ENCODE measurements at regions not wholly inside any gene's neighbourhood (a gene's known extent, or its start where the extent isn't known, plus 50 kb on each side); places are given as distances from the start of the nearest gene placed in this dataset.

GRCh38 chr2:207385076-207385475 is 144.7 kb upstream of the CREB1 start:
- Histone ChIP-seq H3K4me1 (ENCODE audit: control insufficient read depth, insufficient read depth, low read depth, low read length) (no peaks in the 10 kb centered on the region), H4K8ac (ENCODE audit: low read length) (no peak overlapping the region), H3K4ac (ENCODE audit: low read depth in 1 of 2, low read length in 2 of 2) (no peak overlapping the region), H3K23ac (ENCODE audit: low read length in 2 of 2) (no peak overlapping the region), H2BK12ac (ENCODE audit: low read length in 2 of 2) (no peak overlapping the region), H3K9me3 (ENCODE audit: control insufficient read depth, low read length) (peaks cover 17% of the 10 kb centered on the region), H3K27ac (ENCODE audit: low read length, poor library complexity, severe bottlenecking) (no peak overlapping the region), H2AK5ac (ENCODE audit: low read length, severe bottlenecking) (no peak overlapping the region), H3K18ac (ENCODE audit: low read depth in 1 of 2, low read length in 2 of 2) (no peak overlapping the region), H2BK5ac (ENCODE audit: low read depth, low read length, poor library complexity, severe bottlenecking) (no peak overlapping the region), H3K9ac (ENCODE audit: low read length) (no peak overlapping the region), H4K91ac (ENCODE audit: low read length) (no peak overlapping the region), H3K27me3 (ENCODE audit: control insufficient read depth in 1 of 2, insufficient read depth in 1 of 2, low read length in 2 of 2) (no peaks in the 10 kb centered on the region), H3K4me3 (ENCODE audit: insufficient read depth in 1 of 2, low read depth in 1 of 2, low read length in 2 of 2) (no peak overlapping the region), H2BK15ac (ENCODE audit: low read depth, poor library complexity, severe bottlenecking) (no peak overlapping the region), H3K14ac (ENCODE audit: low read length in 2 of 2) (no peak overlapping the region), H3K79me1 (replicated peaks; ENCODE audit: low read length, poor library complexity, severe bottlenecking) (no peaks in the 10 kb centered on the region), H2BK120ac (ENCODE audit: low read depth, low read length) (no peak overlapping the region), H3K4me2 (ENCODE audit: low read length, poor library complexity, severe bottlenecking) (no peak overlapping the region), H2AFZ (ENCODE audit: low read depth, low read length) (no peak overlapping the region), H3K36me3 (ENCODE audit: control insufficient read depth in 1 of 2, insufficient read depth in 2 of 2, low read depth in 1 of 2, low read length in 2 of 2) (no peaks in the 10 kb centered on the region)
- DNase-seq = no peak
- WGBS = 100% methylated on average over 1 of the region's 1 CpG

DNA sequence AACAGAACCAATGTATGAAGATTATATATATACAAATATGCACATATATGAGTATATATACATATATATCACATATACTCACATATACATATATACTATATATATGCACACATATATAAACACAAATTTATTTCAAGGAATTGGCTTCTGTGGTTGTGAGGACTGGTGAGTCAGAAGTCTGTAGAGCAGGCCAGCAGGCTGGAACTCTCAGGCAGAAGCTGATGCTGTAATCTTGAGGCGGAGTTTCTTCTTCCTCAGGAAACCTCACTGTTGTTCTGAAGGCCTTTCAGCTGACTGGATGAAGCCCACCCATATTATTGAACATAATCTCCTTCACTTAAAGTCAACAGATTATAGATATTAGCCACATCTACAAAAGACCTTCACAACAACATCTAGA is 143.9 kb upstream of the CREB1 start:
- Histone ChIP-seq H3K4me3 (ENCODE audit: insufficient read depth in 1 of 2, low read depth in 1 of 2, low read length in 2 of 2) (no peak overlapping the region), H3K4ac (ENCODE audit: low read depth in 1 of 2, low read length in 2 of 2) (no peak overlapping the region), H2BK15ac (ENCODE audit: low read depth, poor library complexity, severe bottlenecking) (no peak overlapping the region), H3K27me3 (ENCODE audit: control insufficient read depth in 1 of 2, insufficient read depth in 1 of 2, low read length in 2 of 2) (no peaks in the 10 kb centered on the region), H2BK5ac (ENCODE audit: low read depth, low read length, poor library complexity, severe bottlenecking) (no peak overlapping the region), H3K14ac (ENCODE audit: low read length in 2 of 2) (no peak overlapping the region), H3K23ac (ENCODE audit: low read length in 2 of 2) (no peak overlapping the region), H3K79me1 (replicated peaks; ENCODE audit: low read length, poor library complexity, severe bottlenecking) (no peaks in the 10 kb centered on the region), H3K9me3 (ENCODE audit: control insufficient read depth, low read length) (peaks cover 16% of the 10 kb centered on the region), H3K4me1 (ENCODE audit: control insufficient read depth, insufficient read depth, low read depth, low read length) (no peaks in the 10 kb centered on the region), H3K27ac (ENCODE audit: low read length, poor library complexity, severe bottlenecking) (no peak overlapping the region), H3K9ac (ENCODE audit: low read length) (no peak overlapping the region), H2BK120ac (ENCODE audit: low read depth, low read length) (no peak overlapping the region), H3K36me3 (ENCODE audit: control insufficient read depth in 1 of 2, insufficient read depth in 2 of 2, low read depth in 1 of 2, low read length in 2 of 2) (no peaks in the 10 kb centered on the region), H2BK12ac (ENCODE audit: low read length in 2 of 2) (no peak overlapping the region), H2AFZ (ENCODE audit: low read depth, low read length) (no peak overlapping the region), H4K8ac (ENCODE audit: low read length) (no peak overlapping the region), H4K91ac (ENCODE audit: low read length) (no peak overlapping the region), H3K4me2 (ENCODE audit: low read length, poor library complexity, severe bottlenecking) (no peak overlapping the region), H2AK5ac (ENCODE audit: low read length, severe bottlenecking) (no peak overlapping the region), H3K18ac (ENCODE audit: low read depth in 1 of 2, low read length in 2 of 2) (no peak overlapping the region)
- 50% methylated on average over 1 of the region's 1 CpG for WGBS
- peak; percentile 70 for DNase-seq

- Histone ChIP-seq H3K23ac (ENCODE audit: low read length in 2 of 2) (no peak overlapping the region), H3K4me2 (ENCODE audit: low read length, poor library complexity, severe bottlenecking) (no peak overlapping the region), H3K9me3 (ENCODE audit: control insufficient read depth, low read length) (peaks cover 12% of the 10 kb centered on the region), H3K14ac (ENCODE audit: low read length in 2 of 2) (no peak overlapping the region), H4K8ac (ENCODE audit: low read length) (no peak overlapping the region), H2BK15ac (ENCODE audit: low read depth, poor library complexity, severe bottlenecking) (no peak overlapping the region), H3K18ac (ENCODE audit: low read depth in 1 of 2, low read length in 2 of 2) (no peak overlapping the region), H3K79me1 (replicated peaks; ENCODE audit: low read length, poor library complexity, severe bottlenecking) (no peaks in the 10 kb centered on the region), H2BK12ac (ENCODE audit: low read length in 2 of 2) (no peak overlapping the region), H4K91ac (ENCODE audit: low read length) (no peak overlapping the region), H3K4me3 (ENCODE audit: insufficient read depth in 1 of 2, low read depth in 1 of 2, low read length in 2 of 2) (no peak overlapping the region), H2BK120ac (ENCODE audit: low read depth, low read length) (no peak overlapping the region), H2BK5ac (ENCODE audit: low read depth, low read length, poor library complexity, severe bottlenecking) (no peak overlapping the region), H3K27ac (ENCODE audit: low read length, poor library complexity, severe bottlenecking) (no peak overlapping the region), H3K4ac (ENCODE audit: low read depth in 1 of 2, low read length in 2 of 2) (no peak overlapping the region), H2AK5ac (ENCODE audit: low read length, severe bottlenecking) (no peak overlapping the region), H3K9ac (ENCODE audit: low read length) (no peak overlapping the region), H2AFZ (ENCODE audit: low read depth, low read length) (no peak overlapping the region), H3K36me3 (ENCODE audit: control insufficient read depth in 1 of 2, insufficient read depth in 2 of 2, low read depth in 1 of 2, low read length in 2 of 2) (no peaks in the 10 kb centered on the region), H3K4me1 (ENCODE audit: control insufficient read depth, insufficient read depth, low read depth, low read length) (no peaks in the 10 kb centered on the region), H3K27me3 (ENCODE audit: control insufficient read depth in 1 of 2, insufficient read depth in 1 of 2, low read length in 2 of 2) (no peaks in the 10 kb centered on the region)
- 98% methylated on average over 3 of the region's 3 CpGs for WGBS
- no peak for DNase-seq
Measured at GRCh38 chr2:207387001-207387571, 142.7 kb upstream of the CREB1 start.

DNA sequence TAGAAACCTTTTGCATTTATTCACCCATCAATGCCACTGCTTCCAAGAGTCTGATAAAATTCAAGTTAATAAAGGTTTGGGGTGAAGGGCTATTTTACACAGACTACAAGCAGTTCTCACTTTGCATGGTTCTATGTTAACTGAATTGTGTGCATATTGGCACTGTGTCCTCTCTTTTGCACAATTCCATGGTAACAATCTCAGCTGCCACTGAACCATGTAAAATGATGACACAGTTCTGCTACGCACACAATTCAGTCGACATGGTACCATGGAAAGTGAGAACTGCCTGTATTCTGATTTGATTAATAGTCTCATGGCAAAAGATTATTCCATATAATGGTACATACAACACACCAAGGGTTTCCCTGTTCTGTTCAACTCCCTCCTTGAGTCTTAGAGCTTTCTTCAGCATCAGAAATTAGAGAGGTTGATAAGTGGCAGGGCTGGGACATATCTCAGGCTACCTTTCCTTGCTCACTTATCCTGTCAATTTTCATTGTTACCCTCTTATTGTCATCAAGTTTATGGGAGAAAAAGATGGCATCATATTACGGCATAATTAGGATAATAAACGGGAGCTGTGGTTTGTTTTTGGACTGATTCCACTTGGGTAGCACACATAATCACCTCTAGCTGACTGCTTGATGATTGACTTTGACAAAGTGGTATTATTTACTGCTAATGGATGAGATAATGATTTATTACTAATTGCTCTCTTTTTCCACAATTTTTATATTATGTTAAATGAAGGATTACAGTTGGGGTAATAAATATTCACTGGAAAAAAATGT is 139.3 kb upstream of the CREB1 start:
- no peak overlapping the region for H3K23ac ChIP-seq (ENCODE audit: low read length in 2 of 2)
- H2AFZ ChIP-seq (ENCODE audit: low read depth, low read length) = no peak overlapping the region
- no peak overlapping the region for H2BK120ac ChIP-seq (ENCODE audit: low read depth, low read length)
- no peak overlapping the region for H3K4ac ChIP-seq (ENCODE audit: low read depth in 1 of 2, low read length in 2 of 2)
- no peak overlapping the region for H2BK5ac ChIP-seq (ENCODE audit: low read depth, low read length, poor library complexity, severe bottlenecking)
- no peak overlapping the region for H4K91ac ChIP-seq (ENCODE audit: low read length)
- no peaks in the 10 kb centered on the region for H3K36me3 ChIP-seq (ENCODE audit: control insufficient read depth in 1 of 2, insufficient read depth in 2 of 2, low read depth in 1 of 2, low read length in 2 of 2)
- no peak overlapping the region for H3K4me3 ChIP-seq (ENCODE audit: insufficient read depth in 1 of 2, low read depth in 1 of 2, low read length in 2 of 2)
- H3K4me2 ChIP-seq (ENCODE audit: low read length, poor library complexity, severe bottlenecking) = no peak overlapping the region
- no peak overlapping the region for H2BK15ac ChIP-seq (ENCODE audit: low read depth, poor library complexity, severe bottlenecking)
- H2AK5ac ChIP-seq (ENCODE audit: low read length, severe bottlenecking) = no peak overlapping the region
- no peak overlapping the region for H4K8ac ChIP-seq (ENCODE audit: low read length)
- no peaks in the 10 kb centered on the region for H3K79me1 ChIP-seq (replicated peaks; ENCODE audit: low read length, poor library complexity, severe bottlenecking)
- no peak overlapping the region for H3K9ac ChIP-seq (ENCODE audit: low read length)
- H3K18ac ChIP-seq (ENCODE audit: low read depth in 1 of 2, low read length in 2 of 2) = no peak overlapping the region
- peaks cover 2% of the 10 kb centered on the region for H3K4me1 ChIP-seq (ENCODE audit: control insufficient read depth, insufficient read depth, low read depth, low read length)
- no peaks in the 10 kb centered on the region for H3K27me3 ChIP-seq (ENCODE audit: control insufficient read depth in 1 of 2, insufficient read depth in 1 of 2, low read length in 2 of 2)
- WGBS = 72% methylated on average over 4 of the region's 4 CpGs
- peaks cover 3% of the 10 kb centered on the region for H3K9me3 ChIP-seq (ENCODE audit: control insufficient read depth, low read length)
- H2BK12ac ChIP-seq (ENCODE audit: low read length in 2 of 2) = no peak overlapping the region
- no peak overlapping the region for H3K27ac ChIP-seq (ENCODE audit: low read length, poor library complexity, severe bottlenecking)
- no peak overlapping the region for H3K14ac ChIP-seq (ENCODE audit: low read length in 2 of 2)
- no peak for DNase-seq

Measured in mesenchymal stem cell (in vitro differentiated cells and primary cell).